Renal cortical epithelial cell (primary cell): ENCODE measurements at regions not wholly inside any gene's neighbourhood (a gene's known extent, or its start where the extent isn't known, plus 50 kb on each side); places are given as distances from the start of the nearest gene placed in this dataset.

ENCODE experiments used
- DNase-seq: peaks from one replicate; pipeline ENCODE4 v3.0.0-alpha.2; 2011; ENCODE audit warnings: low read depth

DNA sequence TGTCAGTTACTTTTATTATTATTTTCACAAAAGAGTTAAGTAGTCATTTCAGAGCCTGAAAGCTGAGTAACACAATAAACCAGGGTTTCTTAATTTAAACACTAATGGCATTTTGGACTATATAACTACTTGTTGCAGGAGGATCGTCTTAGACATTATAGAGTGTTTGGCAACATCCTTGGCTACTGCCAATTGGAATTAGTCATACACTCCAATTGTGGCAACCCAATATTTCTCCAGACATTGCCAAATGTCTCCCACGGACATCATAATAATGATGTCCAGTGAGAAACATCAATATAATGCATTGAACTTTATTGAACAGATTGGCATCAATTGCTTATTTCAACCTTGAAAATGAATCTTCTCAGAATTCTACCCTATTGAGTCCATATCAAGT lies 441.9 kb upstream of the ADGRL4 start:
- no peak for DNase-seq

DNA sequence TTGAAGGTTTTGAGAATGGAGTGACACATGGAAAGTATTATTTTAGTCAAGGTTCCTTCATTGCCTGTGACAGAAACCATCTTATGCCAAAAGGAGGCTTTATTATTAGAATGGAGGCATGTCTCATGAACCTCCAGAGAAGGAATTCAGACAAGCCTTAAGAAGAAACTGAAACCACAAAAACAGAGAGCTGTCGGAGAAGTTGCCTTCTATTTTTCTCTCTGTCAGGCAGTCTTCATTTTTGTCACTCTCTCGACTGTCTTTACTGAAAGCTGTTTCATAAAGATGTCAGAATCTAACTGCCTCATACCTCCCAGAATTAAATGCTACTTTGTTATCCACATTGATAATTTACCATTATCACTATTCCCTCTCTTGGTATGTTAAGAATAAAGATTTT lies 434.7 kb upstream of the ADGRL4 start:
- no peak for DNase-seq

DNA sequence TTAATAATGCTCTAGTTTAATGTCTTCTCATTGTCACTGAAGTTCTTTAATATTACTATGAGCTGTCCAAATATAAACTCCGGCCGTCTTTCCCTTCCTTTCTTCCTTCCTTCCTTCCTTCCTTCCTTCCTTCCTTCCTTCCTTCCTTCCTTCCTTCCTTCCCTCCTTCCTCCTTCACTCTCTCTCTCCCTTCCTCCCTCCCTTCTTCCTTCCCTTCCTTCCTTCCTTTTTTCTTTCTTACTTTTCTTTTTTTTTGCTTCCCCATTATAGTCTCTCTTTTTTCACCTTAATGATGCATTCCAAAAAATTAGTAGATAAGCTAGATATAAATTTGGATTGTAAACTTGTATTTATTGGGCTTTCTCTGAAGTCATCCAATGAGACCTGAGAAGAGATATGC lies 431.0 kb upstream of the ADGRL4 start:
- DNase-seq, result no peak

DNA sequence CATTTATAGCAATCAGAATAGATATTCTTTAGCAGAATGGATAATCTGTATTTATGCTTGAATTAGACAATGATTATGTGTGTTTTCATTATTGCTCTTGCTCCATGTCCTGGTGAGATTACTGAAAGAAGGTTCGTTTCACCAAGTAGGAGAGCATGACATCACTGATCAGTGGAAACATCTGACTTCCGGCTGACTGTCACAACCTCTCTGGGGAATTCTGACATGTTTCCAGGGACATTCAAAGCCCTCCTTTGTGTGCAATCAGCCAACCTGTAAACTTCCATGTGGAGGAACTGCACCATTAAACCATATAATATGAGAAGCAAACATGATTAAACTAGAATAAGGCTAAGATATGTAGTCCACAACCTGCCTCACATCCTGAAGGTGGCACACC lies 424.8 kb upstream of the ADGRL4 start:
- no peak for DNase-seq

DNA sequence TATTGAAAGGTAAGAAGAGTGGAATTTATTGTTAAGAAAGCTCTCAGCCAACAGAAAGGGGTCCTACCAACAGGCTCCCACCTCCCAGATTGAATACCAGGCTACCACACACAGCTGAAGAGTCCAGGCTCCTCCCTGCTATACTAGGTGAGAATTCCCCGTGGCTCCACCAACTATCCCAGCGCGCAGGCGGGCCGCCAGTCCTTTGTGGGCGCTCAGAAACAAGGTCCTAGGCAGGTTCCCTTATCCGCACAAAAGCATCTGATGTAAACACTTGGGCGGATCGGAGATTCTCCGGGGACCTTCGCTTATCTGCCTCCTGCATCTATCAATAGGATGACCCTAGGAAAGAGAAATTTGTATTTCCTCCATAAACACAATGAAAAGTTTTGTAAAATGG lies 423.9 kb upstream of the ADGRL4 start:
- no peak for DNase-seq

DNA sequence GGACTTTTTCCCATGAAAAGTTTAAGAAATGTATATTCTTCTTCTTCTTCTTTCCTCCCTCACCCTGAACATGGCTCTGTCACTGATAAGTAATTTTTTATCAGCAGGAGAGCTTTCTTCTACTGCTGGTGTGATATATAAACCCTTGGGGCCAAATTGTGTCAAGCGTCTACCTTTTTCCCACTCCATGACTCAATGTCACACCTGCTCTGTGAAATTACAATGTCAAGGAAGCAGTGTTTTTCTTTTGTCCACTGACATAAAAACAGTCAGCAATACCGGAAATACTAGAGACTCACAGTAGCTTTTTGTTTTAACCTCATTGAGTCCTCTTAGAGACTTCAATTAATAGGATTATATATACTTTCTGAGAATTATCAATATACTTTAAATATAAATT lies 416.2 kb upstream of the ADGRL4 start:
- peak; percentile 7 for DNase-seq

DNA sequence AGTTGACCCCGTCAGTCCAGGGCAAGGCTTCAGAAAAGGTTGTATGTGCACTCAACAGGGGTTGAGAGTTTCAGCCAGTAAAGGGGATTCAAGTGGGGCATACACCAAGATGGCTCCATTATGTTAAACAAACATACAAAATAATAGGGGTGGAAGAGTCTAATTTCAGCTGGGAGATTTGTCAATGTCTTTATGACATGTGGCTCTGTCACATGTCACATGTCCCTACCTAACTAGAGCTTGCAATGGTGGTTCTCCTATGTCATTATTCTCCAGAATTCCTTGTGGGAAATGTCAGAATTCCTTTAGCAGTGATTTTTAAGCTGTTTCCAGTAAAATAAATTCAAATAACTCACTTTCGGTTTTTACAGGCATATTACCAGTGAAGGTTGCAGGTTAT lies 392.0 kb upstream of the ADGRL4 start:
- no peak for DNase-seq

DNA sequence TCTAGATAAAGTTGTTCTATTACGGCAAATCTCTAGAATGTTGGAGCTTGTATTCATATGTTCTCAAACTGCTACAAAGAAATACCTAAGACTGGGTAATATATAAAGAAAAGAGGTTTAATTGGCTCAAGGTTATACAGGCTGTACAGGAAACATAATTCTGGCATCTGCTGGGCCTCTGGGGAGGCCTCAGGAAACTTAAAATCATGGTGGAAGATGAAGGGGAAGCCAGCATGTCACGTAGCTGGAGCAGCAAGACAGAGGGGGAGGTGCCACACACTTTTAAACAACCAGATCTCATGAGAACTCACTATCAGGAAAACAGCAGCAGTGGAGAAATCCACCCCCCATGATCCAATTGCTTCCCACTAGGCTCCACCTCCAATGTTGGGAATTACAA lies 390.4 kb upstream of the ADGRL4 start:
- no peak for DNase-seq

DNA sequence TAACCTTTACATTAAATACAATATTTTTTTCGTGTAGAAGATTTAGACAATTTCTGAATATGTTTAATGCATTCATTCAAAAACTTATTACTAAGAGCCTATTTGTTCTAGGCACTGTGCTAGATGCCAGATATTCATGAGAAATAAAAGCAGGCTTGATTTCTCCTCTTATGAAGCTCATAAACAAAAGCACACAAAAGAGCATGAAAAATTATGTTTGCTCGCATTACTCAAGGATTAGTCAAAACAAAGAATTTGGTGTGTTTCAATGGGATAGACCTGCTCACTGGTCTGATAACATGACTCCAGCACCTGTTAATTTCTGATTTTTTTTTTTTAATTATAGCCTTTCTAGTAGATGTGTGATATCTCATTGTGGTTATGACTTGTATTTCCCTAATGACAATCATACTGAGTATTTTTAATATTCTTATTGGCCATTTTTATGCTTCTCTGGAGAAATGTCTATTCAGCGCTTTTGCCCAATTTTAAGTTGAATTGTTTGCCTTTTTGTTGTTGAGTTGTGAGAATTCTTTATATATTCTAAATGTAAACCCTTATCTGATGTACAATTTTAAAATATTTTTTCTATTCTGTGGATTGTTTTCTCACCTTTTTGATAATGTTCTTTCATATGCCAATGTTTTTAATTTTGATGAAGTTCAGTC lies 382.3 kb upstream of the ADGRL4 start:
- DNase-seq, result no peak

DNA sequence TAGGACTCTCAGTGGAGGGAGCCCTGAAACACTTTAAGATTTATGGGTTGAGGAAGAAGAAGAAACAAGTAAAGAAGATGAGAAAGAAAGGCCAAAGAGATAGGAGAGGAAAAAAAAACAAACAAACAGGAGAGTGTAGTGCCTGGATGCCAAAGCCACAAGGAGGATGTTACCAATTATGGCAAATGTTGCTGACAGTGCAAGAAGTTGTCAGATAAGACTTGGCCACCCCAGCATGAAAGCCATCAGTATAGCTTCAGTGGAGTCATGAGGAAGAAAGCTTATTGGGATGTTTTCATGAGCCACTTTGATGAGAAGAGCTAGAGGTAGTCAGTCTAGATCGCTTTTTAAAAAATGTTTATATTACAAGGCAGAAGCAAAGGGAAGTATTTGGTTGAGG lies 380.2 kb upstream of the ADGRL4 start:
- DNase-seq, result no peak

DNA sequence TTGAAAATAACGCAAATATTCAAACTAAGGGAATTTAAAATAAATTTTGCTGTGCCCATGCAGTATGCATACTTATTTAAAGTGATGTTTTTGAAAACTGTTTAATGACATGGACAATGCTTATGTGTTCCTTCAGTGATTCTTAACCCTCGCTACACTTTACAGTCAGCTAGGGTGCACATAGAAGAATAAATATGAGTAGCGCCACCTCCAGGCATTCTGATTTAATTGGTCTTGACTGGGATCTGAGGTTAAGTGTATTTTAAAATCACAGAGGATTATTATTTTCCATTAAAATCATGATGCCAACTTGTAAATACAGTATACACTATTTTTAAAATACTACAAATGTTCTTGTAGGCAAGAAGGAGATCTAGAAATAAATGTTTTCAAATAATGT lies 373.5 kb upstream of the ADGRL4 start:
- DNase-seq, result no peak

DNA sequence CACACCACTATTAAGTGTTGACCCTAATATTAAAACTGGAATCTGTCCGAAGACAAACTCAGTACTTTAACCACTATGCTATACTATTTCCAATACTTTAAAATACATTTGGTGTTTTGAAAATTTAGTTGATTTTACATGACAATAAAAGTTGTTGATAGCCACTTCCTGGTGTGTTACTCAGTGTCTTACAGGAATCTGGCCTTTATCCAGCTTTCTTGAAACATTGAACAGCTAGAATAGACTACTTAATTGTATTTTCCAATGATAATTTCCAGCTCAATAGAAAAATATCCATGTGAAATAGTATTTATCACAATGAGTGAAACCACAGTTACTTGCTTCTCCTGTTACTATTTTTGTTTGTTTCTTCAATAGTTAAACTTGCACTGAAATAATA lies 369.6 kb upstream of the ADGRL4 start:
- peak; percentile 46 for DNase-seq

DNA sequence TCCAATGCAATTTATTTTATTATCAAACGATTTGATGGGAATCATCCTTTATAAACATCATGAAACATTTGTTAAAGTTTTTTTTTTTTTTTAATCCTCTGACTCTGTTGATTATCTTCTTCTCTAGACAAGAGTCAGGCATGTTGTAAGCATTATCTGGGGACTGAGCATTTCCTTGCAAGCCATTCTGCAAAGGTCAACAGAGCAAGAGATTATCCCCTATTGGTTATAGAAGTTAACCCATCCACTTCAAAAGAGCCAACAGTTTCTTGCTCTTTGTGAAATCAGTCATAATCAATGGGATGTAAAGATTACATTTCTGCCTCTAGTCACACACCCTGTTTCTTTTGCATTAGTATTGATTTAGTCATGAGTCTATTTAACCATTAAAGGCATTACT lies 368.8 kb upstream of the ADGRL4 start:
- DNase-seq, result no peak

DNA sequence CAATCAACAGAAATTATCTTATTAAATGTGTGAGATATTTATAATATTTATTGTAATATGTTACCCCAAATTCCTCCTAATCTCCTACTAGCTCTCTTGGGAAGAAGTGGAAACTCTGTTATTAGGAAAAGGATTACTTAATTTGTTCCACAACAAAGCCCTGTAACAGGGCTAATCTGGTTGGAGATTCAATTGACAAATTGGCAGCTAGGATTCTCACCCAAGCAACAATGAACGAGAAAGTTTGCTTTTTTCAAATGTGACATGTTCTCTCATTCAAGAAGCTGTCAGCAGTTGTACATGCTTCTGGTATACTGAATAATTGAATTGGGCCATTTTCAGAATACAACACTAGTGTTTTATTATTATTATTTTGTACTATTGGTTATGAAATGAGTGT lies 367.9 kb upstream of the ADGRL4 start:
- no peak for DNase-seq

DNA sequence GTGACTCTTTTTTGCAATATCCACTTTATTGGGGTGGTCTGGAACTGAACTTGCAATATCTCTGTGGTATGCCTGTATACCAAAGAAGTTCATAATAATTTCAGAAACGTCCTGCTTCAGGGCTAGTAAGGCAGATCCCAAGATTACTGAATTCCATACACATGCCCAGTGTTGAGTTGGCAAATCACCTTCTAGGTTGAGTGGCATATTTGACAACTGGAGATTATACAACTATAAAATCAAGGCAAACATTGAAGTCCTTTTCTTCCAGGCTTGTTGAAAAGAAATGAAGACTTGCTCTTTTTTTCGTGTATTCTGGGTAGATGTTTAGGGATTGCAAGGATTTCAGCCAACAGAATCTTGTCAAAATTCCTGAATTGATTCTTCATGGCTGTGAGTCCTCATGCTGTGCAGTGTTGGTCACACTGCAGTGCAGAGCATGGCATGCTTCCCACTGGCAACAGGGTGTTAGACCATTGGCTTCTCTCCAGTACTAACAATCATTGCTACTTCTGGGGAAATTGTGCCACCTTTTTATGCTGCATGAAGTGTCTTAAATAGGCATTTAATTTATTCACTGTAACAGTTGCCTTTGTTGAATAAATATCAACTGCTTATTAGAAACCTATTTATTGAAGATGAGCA lies 367.1 kb upstream of the ADGRL4 start:
- DNase-seq, result peak; percentile 80

DNA sequence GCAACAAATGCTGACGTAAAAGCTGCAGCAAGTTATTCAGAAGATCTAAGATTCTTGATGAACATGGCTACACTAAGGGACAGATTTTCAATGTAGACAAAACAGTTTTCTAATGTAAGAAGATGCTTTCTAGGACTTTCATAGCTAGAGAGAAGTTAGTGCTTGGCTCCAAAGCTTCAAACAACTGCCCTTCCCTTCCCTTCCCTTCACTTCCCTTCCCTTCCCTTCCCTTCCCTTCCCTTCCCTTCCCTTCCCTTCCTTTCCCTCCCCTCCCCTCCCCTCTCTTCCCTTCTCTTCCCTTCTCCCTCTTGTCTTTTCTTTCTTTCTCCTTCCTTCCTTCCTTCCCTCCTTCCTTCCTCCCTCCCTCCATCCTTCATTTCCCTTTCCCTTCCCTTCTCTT lies 365.3 kb upstream of the ADGRL4 start:
- no peak for DNase-seq

DNA sequence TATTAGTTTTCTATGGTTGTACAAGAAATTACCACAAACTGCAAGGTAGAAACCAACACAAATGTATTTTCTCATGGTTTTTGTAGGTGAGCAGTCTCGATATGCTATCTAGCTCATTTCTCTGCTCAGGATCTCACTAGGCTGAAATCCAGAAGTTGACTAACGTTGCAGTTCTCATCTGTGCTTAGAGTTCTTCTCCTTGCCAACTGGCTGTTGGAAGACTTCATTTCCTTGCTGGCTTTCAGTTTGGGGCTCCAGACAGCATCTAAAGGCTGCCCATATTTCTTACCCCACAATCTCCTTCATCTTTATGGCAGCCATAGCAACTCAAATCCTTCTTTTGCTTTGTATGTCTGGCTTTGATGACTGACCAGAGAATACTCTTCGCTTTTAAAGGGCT lies 362.6 kb upstream of the ADGRL4 start:
- no peak for DNase-seq

DNA sequence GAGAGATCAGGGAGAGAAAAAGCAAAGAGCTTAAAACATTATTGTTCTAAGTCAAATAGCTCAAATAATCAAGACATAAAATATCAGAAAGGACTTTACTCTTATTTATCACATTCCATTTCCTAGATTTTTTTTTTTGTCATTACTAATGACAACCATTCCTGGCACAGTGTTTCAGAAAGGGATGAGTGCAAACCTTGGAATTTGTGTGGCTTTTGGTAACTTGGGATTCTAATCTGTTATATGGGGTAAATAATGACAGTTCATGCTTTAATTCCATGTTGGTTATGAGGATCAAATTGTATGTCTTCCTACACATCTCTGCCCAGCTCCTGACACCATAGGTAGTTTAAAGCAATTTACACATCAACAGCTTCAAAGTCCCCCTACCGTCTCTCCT lies 358.4 kb upstream of the ADGRL4 start:
- DNase-seq, result no peak

DNA sequence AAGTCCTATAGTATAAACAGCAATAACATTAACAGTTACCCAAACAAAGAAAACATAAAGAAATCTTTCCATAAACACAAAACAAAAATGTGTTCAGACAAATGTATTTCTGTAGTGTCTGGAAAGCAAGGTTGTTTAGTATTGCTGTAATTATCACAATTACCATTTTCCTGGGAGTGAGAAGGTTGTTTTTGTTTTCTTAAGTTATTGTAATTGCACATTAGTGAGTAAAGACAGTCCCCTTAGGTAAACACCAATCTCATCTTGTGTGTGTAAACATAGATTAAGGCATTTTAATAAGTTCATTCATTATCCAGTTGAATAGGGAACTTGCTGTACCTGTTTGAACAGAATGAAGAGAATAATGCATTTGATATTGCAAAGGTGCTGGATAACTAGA lies 356.9 kb upstream of the ADGRL4 start:
- no peak for DNase-seq

DNA sequence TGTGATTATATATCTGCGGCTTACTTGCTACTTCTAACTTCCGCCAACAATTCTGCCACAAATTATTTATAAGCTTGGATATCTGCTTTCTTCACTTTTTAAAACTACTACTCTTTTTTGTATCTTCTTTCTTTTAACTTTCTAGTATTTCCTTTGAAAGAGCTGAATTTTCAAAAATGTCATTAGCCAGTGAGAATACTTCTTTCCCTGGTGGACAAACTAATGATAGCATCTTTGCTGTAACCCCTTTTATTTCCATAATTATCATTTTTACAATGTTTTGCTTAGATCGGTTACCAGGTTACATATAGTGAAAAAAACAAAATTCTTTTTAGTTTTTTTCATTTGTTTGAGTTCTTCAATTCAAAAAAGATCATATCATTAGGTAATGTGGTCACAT lies 355.9 kb upstream of the ADGRL4 start:
- no peak for DNase-seq

DNA sequence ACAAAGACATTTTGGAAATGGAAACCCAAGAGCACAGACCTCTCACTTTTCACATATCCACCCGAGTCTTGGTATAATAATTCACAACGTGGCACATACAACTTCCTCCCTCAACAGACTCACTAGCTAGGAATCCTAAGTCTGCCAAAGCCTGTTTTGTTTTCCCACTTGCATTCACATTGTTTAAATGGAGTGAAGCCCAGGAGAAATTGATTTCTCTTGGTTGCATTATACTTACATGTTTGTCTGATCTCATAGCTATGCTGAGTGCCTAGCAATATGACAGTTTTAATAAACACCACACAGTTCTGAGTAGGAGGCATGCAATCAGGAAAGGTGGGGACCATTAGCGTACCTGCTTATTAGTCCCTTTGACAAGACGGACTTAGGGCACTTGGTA lies 348.6 kb upstream of the ADGRL4 start:
- DNase-seq, result peak; percentile 58

DNA sequence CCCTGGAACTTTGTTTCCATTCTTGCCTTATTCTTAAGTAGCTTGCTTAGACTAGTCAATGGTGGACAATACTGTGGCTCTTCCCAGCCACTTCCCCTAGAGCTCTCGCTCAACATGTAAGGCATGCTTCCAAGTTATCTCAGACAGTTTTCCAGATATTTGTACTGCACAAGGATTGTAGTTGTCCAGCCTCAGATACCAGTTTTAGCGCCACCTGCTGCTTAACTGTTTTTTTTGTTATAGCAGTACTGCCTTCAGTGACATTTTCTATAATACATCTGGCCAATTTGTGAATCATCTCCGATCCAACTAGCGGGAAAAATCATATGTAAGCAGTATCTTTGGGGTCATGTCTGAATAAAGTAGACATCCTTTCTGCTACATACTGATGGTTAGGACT lies 346.7 kb upstream of the ADGRL4 start:
- peak; percentile 48 for DNase-seq

DNA sequence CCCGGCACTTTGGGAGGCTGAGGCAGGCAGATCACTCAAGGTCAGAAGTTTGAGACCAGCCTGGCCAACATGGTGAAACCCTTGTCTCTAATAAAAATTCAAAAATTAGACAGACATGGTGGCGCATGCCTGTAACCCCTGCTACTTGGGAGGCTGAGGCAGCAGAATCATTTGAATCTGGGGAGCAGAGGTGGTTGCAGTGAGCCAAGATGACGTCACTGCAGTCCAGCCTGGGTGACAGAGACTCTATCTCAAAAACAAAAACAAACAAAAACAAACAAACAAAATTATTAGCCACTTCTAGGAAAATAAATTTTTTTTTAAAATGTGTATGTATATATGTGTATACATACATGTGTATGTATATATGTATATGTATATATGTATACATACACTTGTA lies 320.3 kb upstream of the ADGRL4 start:
- no peak for DNase-seq

DNA sequence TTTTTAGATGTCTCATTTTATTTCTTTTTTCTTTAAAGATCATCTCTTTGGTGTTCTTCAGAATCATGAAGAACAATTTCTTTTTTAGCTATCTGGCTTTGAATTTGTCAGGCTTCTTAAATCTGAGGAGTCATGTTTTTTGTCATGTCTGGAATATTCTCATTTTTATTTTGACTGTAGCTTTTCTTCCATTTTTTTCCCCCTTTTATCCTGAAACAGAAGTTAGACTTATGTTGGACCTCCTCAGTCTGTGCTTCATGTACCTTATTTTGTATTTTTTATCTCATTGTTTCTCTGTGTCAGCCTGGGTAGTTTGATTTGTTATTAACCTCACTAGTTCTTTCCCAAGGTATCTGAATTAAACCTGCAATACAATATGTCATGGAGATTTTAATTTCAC lies 319.2 kb upstream of the ADGRL4 start:
- no peak for DNase-seq
